Stimulated activated CD4-positive, alpha-beta T cell treated with anti-CD3 and anti-CD28 coated beads, Interleukin-4, amount 100 ng/mL, for 48 hours (primary cell): ENCODE measurements at regions not wholly inside any gene's neighbourhood (a gene's known extent, or its start where the extent isn't known, plus 50 kb on each side); places are given as distances from the start of the nearest gene placed in this dataset.

Experiments used
- DNase-seq, 2 donors: peaks; one replicate each; pipeline ENCODE4 v3.0.0-alpha.2; 2020; ENCODE audit warnings: low read depth in 2 of 2

GRCh38 chr2:185145316-185146121 is 547.2 kb downstream of the ZNF804A start:
- no peak for DNase-seq

- no peak for DNase-seq
These were observed 549.0 kb downstream of the ZNF804A start for GRCh38 chr2:185147361-185147760.

- DNase-seq, result no peak
These were observed 553.9 kb downstream of the ZNF804A start for GRCh38 chr2:185152186-185152585.

GRCh38 chr2:185161701-185162100 is 563.4 kb downstream of the ZNF804A start:
- DNase-seq, result no peak

- DNase-seq, result no peak
These were observed 564.3 kb upstream of the FSIP2 start for GRCh38 chr2:185174353-185174752.

- no peak for DNase-seq
These were observed 558.9 kb upstream of the FSIP2 start for GRCh38 chr2:185179743-185180142.

GRCh38 chr2:185181901-185182300 is 556.7 kb upstream of the FSIP2 start:
- no peak for DNase-seq

GRCh38 chr2:185185044-185185443 is 553.6 kb upstream of the FSIP2 start:
- DNase-seq, result no peak

GRCh38 chr2:185187421-185187820 is 551.2 kb upstream of the FSIP2 start:
- DNase-seq, result no peak

- no peak for DNase-seq
These were observed 549.9 kb upstream of the FSIP2 start for GRCh38 chr2:185188656-185189055.

- DNase-seq, result no peak
These were observed 537.5 kb upstream of the FSIP2 start for GRCh38 chr2:185201063-185201462.

- no peak for DNase-seq
These were observed 536.2 kb upstream of the FSIP2 start for GRCh38 chr2:185202381-185202780.

GRCh38 chr2:185202945-185203528 is 535.6 kb upstream of the FSIP2 start:
- no peak for DNase-seq

- no peak for DNase-seq
These were observed 530.3 kb upstream of the FSIP2 start for GRCh38 chr2:185208261-185208660.

- DNase-seq, result no peak
These were observed 523.1 kb upstream of the FSIP2 start for GRCh38 chr2:185215497-185215896.

GRCh38 chr2:185219981-185220380 is 518.6 kb upstream of the FSIP2 start:
- no peak for DNase-seq

GRCh38 chr2:185222311-185222710 is 516.3 kb upstream of the FSIP2 start:
- DNase-seq, result no peak

- DNase-seq, result no peak
These were observed 511.2 kb upstream of the FSIP2 start for GRCh38 chr2:185227391-185227790.

- DNase-seq, result no peak
These were observed 499.1 kb upstream of the FSIP2 start for GRCh38 chr2:185239491-185239890.

- DNase-seq, result no peak
These were observed 497.8 kb upstream of the FSIP2 start for GRCh38 chr2:185240796-185241195.

- no peak for DNase-seq
These were observed 497.0 kb upstream of the FSIP2 start for GRCh38 chr2:185241556-185241955.

- no peak for DNase-seq
These were observed 496.1 kb upstream of the FSIP2 start for GRCh38 chr2:185242462-185242861.

- no peak for DNase-seq
These were observed 493.4 kb upstream of the FSIP2 start for GRCh38 chr2:185245216-185245615.

GRCh38 chr2:185245806-185246205 is 492.8 kb upstream of the FSIP2 start:
- no peak for DNase-seq
